Right kidney (tissue), 1 donor: ENCODE measurements at regions not wholly inside any gene's neighbourhood (a gene's known extent, or its start where the extent isn't known, plus 50 kb on each side); places are given as distances from the start of the nearest gene placed in this dataset.
"Not testable (repeated sequence)": the region's sequence is repeated elsewhere in the genome, so short reads cannot be mapped to it uniquely, and the experiment has no call there.

ENCODE experiments used
- DNase-seq: peaks from one replicate; pipeline ENCODE4 v3.0.0-alpha.2; 2016

- no peak for DNase-seq
Observed at GRCh38 chr20:43837856-43838702, 76.6 kb upstream of the TOX2 start.

- DNase-seq = no peak
Observed at GRCh38 chr20:43836790-43837189, 77.9 kb upstream of the TOX2 start.

GRCh38 chr20:43835944-43836508 is 78.6 kb upstream of the TOX2 start:
- no peak for DNase-seq

- no peak for DNase-seq
Observed at GRCh38 chr20:43833511-43834395, 80.9 kb upstream of the TOX2 start.

GRCh38 chr20:43832961-43833360 is 81.7 kb upstream of the TOX2 start:
- no peak for DNase-seq

GRCh38 chr20:43832096-43832816 is 82.4 kb upstream of the TOX2 start:
- no peak for DNase-seq

- no peak for DNase-seq
Observed at GRCh38 chr20:43831481-43832065, 83.1 kb upstream of the TOX2 start.

GRCh38 chr20:43830883-43831282 is 83.8 kb upstream of the TOX2 start:
- no peak for DNase-seq

GRCh38 chr20:43829951-43830690 is 84.5 kb upstream of the TOX2 start:
- no peak for DNase-seq

GRCh38 chr20:43827940-43828562 is 86.6 kb upstream of the TOX2 start:
- DNase-seq = no peak

- not testable (repeated sequence) for DNase-seq
Observed at GRCh38 chr20:43826943-43827342, 87.7 kb upstream of the TOX2 start.

GRCh38 chr20:43825581-43825980 is 89.1 kb upstream of the TOX2 start:
- no peak for DNase-seq

GRCh38 chr20:43825051-43825402 is 89.6 kb upstream of the TOX2 start:
- no peak for DNase-seq

- no peak for DNase-seq
Observed at GRCh38 chr20:43824309-43825050, 90.2 kb upstream of the TOX2 start.

GRCh38 chr20:43821795-43822194 is 92.9 kb upstream of the TOX2 start:
- no peak for DNase-seq

- DNase-seq = no peak
Observed at GRCh38 chr20:43820731-43821330, 93.8 kb upstream of the TOX2 start.

- no peak for DNase-seq
Observed at GRCh38 chr20:43812216-43812615, 85.4 kb upstream of the GTSF1L start.

- no peak for DNase-seq
Observed at GRCh38 chr20:43809206-43809819, 82.5 kb upstream of the GTSF1L start.

GRCh38 chr20:43804781-43805180 is 78.0 kb upstream of the GTSF1L start:
- no peak for DNase-seq
